H1 (cell line): ENCODE measurements at regions not wholly inside any gene's neighbourhood (a gene's known extent, or its start where the extent isn't known, plus 50 kb on each side); places are given as distances from the start of the nearest gene placed in this dataset.

Source experiments
- CTCF ChIA-PET: fragments of 300-600 bp; sonication (Branson Sonifier 250); formaldehyde crosslinking; loops from one replicate; lab custom pipeline; 2021; ENCODE audit not compliant: partially characterized antibody; lab: Charles Lee
- POLR2A ChIA-PET: fragments of 300-600 bp; sonication (Branson Sonifier 250); formaldehyde crosslinking; loops from one replicate; lab custom pipeline; 2021; ENCODE audit warnings: inconsistent platforms; ENCODE audit not compliant: partially characterized antibody; lab: Charles Lee
- DNase-seq, 2 experiments: peaks; one replicate each; pipeline versions ENCODE4 v3.0.0 to v3.0.0-alpha.2; 2010 to 2022; ENCODE audit warnings: low spot score in 2 of 2, low read depth in 1 of 2, mixed read lengths in 1 of 2
- FAIRE-seq: peaks from 2 replicates; lab custom pipeline; 2011; peaks lifted over from hg19 to GRCh38; lab: Jason Lieb, UNC
- H2AFZ ChIP-seq: 2 replicates; pipeline ENCODE4 v1.8.1; 2012; ENCODE audit warnings: low read length, inconsistent platforms
- H2AK5ac ChIP-seq: 2 replicates; pipeline ENCODE4 v1.6.1; 2013; ENCODE audit warnings: low read depth, low read length
- H2BK120ac ChIP-seq: replicated peaks from 2 replicates; pipeline ENCODE3; 2013; ENCODE audit warnings: low read depth, low read length, inconsistent platforms
- H2BK12ac ChIP-seq: 2 replicates; pipeline ENCODE4 v1.6.1; 2013; ENCODE audit warnings: low read depth, low read length
- H2BK15ac ChIP-seq: 2 replicates; pipeline ENCODE4 v1.6.1; 2013; ENCODE audit warnings: low read length
- H2BK20ac ChIP-seq: 2 replicates; pipeline ENCODE4 v1.6.1; 2013; ENCODE audit warnings: low read length
- H2BK5ac ChIP-seq: 2 replicates; pipeline ENCODE4 v1.6.1; 2013; ENCODE audit warnings: low read depth, low read length
- H3K14ac ChIP-seq: 2 replicates; pipeline ENCODE4 v1.6.1; 2013; ENCODE audit warnings: inconsistent platforms; ENCODE audit not compliant: insufficient read length
- H3K18ac ChIP-seq: 2 replicates; pipeline ENCODE4 v1.6.1; 2013; ENCODE audit warnings: low read length; ENCODE audit errors: extremely low read depth
- H3K23ac ChIP-seq: 2 replicates; pipeline ENCODE4 v1.6.1; 2013; ENCODE audit warnings: inconsistent platforms; ENCODE audit not compliant: insufficient read length
- H3K23me2 ChIP-seq: 2 replicates; pipeline ENCODE4 v1.6.1; 2013; ENCODE audit warnings: low read depth, low read length
- H3K27ac ChIP-seq: 2 replicates; pipeline ENCODE4 v1.6.1; 2011; ENCODE audit warnings: low read depth, low read length, inconsistent platforms
- H3K27me3 ChIP-seq, 4 experiments: replicated peaks in 1 of 4; 1 replicate in 1 of 4; 2 replicates in 3 of 4; pipeline versions ENCODE4 v1.6.1 to v1.8.1; 2011 to 2013; ENCODE audit warnings: low read length in 3 of 4, mild to moderate bottlenecking in 3 of 4, inconsistent platforms in 2 of 4, mixed read lengths in 2 of 4, moderate library complexity in 1 of 4; ENCODE audit not compliant: control insufficient read depth in 3 of 4, insufficient read depth in 3 of 4; ENCODE audit errors: extremely low read depth in 1 of 4
- H3K36me3 ChIP-seq, 4 experiments: 2 replicates each; pipeline versions ENCODE4 v1.6.1 to v1.8.1; 2011 to 2013; ENCODE audit warnings: mild to moderate bottlenecking in 4 of 4, low read length in 3 of 4, moderate library complexity in 2 of 4, control low read depth in 1 of 4, inconsistent platforms in 1 of 4; ENCODE audit not compliant: insufficient read depth in 4 of 4, control insufficient read depth in 2 of 4
- H3K4ac ChIP-seq: replicated peaks from 2 replicates; pipeline ENCODE3; 2013; ENCODE audit warnings: low read length, low read depth, mixed read lengths, inconsistent platforms; ENCODE audit not compliant: insufficient read length
- H3K4me1 ChIP-seq, 4 experiments: replicated peaks in 1 of 4; 1 replicate in 1 of 4; 2 replicates in 3 of 4; pipeline versions ENCODE4 v1.6.1 to v1.8.1; 2011 to 2013; ENCODE audit warnings: low read length in 3 of 4, inconsistent platforms in 2 of 4, mixed read lengths in 1 of 4; ENCODE audit not compliant: insufficient read depth in 4 of 4, control insufficient read depth in 3 of 4
- H3K4me2 ChIP-seq, 2 experiments: 2 replicates each; pipeline versions ENCODE4 v1.6.1 to v1.8.1; 2011 to 2013; ENCODE audit warnings: low read depth in 2 of 2, low read length in 2 of 2, control low read depth in 1 of 2, inconsistent platforms in 1 of 2, mild to moderate bottlenecking in 1 of 2; ENCODE audit not compliant: insufficient read depth in 1 of 2
- H3K4me3 ChIP-seq, 4 experiments: fragments of 200-600, 300-600 bp in 1 of 4; sonication (generic), shearing (Covaris generic), sonication (Bioruptor Twin) in 1 of 4; 2 replicates each; pipeline versions ENCODE4 v1.5.1 to v1.8.1; 2011 to 2016; ENCODE audit warnings: low read length in 4 of 4, low read depth in 3 of 4, control low read depth in 2 of 4, inconsistent platforms in 2 of 4, mild to moderate bottlenecking in 2 of 4, mixed read lengths in 1 of 4, moderate library complexity in 1 of 4; ENCODE audit not compliant: insufficient read depth in 2 of 4; ENCODE audit errors: extremely low read depth in 1 of 4
- H3K56ac ChIP-seq: replicated peaks from 2 replicates; pipeline ENCODE3; 2013; ENCODE audit warnings: low read depth, mild to moderate bottlenecking, mixed read lengths, low read length, inconsistent platforms; ENCODE audit not compliant: insufficient read length
- H3K79me1 ChIP-seq: 2 replicates; pipeline ENCODE4 v1.6.1; 2013; ENCODE audit warnings: low read depth, low read length, control low read depth
- H3K79me2 ChIP-seq, 2 experiments: 2 replicates each; pipeline versions ENCODE4 v1.6.1 to v1.8.1; 2012 to 2013; ENCODE audit warnings: low read length in 2 of 2, mild to moderate bottlenecking in 2 of 2, inconsistent platforms in 1 of 2; ENCODE audit not compliant: insufficient read depth in 2 of 2, control insufficient read depth in 1 of 2
- H3K9ac ChIP-seq, 4 experiments: replicated peaks in 1 of 4; 1 replicate in 1 of 4; 2 replicates in 3 of 4; pipeline versions ENCODE4 v1.6.1 to v1.8.1; 2011 to 2013; ENCODE audit warnings: low read depth in 3 of 4, low read length in 3 of 4, control low read depth in 2 of 4, mild to moderate bottlenecking in 2 of 4, moderate library complexity in 2 of 4, inconsistent platforms in 1 of 4; ENCODE audit errors: extremely low read depth in 1 of 4
- H3K9me3 ChIP-seq, 2 experiments: 2 replicates each; pipeline versions ENCODE4 v1.6.1 to v1.8.1; 2012 to 2013; ENCODE audit warnings: mild to moderate bottlenecking in 2 of 2, moderate library complexity in 2 of 2, control low read depth in 1 of 2, inconsistent platforms in 1 of 2, low read depth in 1 of 2, low read length in 1 of 2, mixed read lengths in 1 of 2; ENCODE audit not compliant: insufficient read depth in 2 of 2
- H4K20me1 ChIP-seq, 2 experiments: replicated peaks in 1 of 2; 2 replicates each; pipeline versions ENCODE3 to v1.8.1; 2011 to 2013; ENCODE audit warnings: inconsistent platforms in 2 of 2, low read length in 2 of 2, mild to moderate bottlenecking in 1 of 2; ENCODE audit not compliant: insufficient read depth in 2 of 2, control insufficient read depth in 1 of 2
- H4K5ac ChIP-seq: 2 replicates; pipeline ENCODE4 v1.6.1; 2013; ENCODE audit warnings: low read length, low read depth, mixed read lengths, inconsistent platforms; ENCODE audit not compliant: insufficient read length
- H4K8ac ChIP-seq: 2 replicates; pipeline ENCODE4 v1.8.0; 2013; ENCODE audit warnings: mild to moderate bottlenecking, moderate library complexity, low read length, inconsistent platforms; ENCODE audit not compliant: insufficient read depth; ENCODE audit errors: extremely low read depth
- H4K91ac ChIP-seq: replicated peaks from 2 replicates; pipeline ENCODE3; 2013; ENCODE audit warnings: low read length, mixed read lengths, inconsistent platforms; ENCODE audit not compliant: insufficient read length
- CHD2 ChIP-seq: IDR thresholded peaks from 2 replicates; pipeline ENCODE4 v1.6.1; 2012; ENCODE audit warnings: low read length, improper control_type of control experiment
- NRF1 ChIP-seq: IDR thresholded peaks from 2 replicates; pipeline ENCODE4 v1.6.1; 2011; ENCODE audit warnings: mild to moderate bottlenecking, low read depth, low read length, improper control_type of control experiment
- POLR2AphosphoS5 ChIP-seq: IDR thresholded peaks from 2 replicates; pipeline ENCODE4 v1.6.1; 2011; ENCODE audit warnings: low read depth, low read length
- RBBP5 ChIP-seq: IDR thresholded peaks from 2 replicates; pipeline ENCODE4 v1.7.1; 2012; ENCODE audit warnings: low read depth, mild to moderate bottlenecking, inconsistent platforms, low read length, moderate library complexity, borderline replicate concordance
- WGBS, 2 experiments: shearing (Covaris generic) in 1 of 2; methylation state at CpG; one replicate each; pipeline versions ENCODE4 v1.1.6 to v1.1.7; 2013 to 2015; ENCODE audit warnings: low lambda C conversion rate in 2 of 2, mixed read lengths in 2 of 2, inconsistent platforms in 1 of 2, low coverage in 1 of 2, missing lambda C conversion rate in 1 of 2; ENCODE audit not compliant: insufficient replicate concordance in 2 of 2, insufficient coverage in 1 of 2, insufficient read length in 1 of 2; ENCODE audit errors: extremely low coverage in 1 of 2, missing lambda C conversion rate in 1 of 2; 5-methylcytosine and 5-hydroxymethylcytosine counted together
- TF ChIP-seq, protein P1 (sequence below), 3 experiments: IDR thresholded peaks; 1 replicate in 2 of 3; 2 replicates in 1 of 3; pipeline versions ENCODE4 v1.5.1 to v1.6.1; 2011; ENCODE audit warnings: low read length in 3 of 3, mild to moderate bottlenecking in 3 of 3, inconsistent platforms in 2 of 3, low read depth in 1 of 3, moderate library complexity in 1 of 3; ENCODE audit not compliant: insufficient read depth in 1 of 3; ENCODE audit errors: control extremely low read depth in 1 of 3

- Histone ChIP-seq H2BK20ac (no peak overlapping the region), H3K9ac (no peak overlapping the region), H3K18ac (no peak overlapping the region), H3K23ac (no peak overlapping the region), H3K4me3 (no peak overlapping the region), H3K23me2 (no peaks in the 10 kb centered on the region), H2BK5ac (no peak overlapping the region), H2AFZ (no peak overlapping the region), H2AK5ac (no peak overlapping the region), H4K91ac (no peak overlapping the region), H3K14ac (no peak overlapping the region), H4K5ac (no peak overlapping the region), H2BK15ac (no peak overlapping the region), H3K79me1 (no peaks in the 10 kb centered on the region), H3K27me3 (peaks cover 0 to 3% (median 0%) of the 10 kb centered on the region in 4 experiments; a peak in 1 of 7 replicates), H3K4me1 (no peaks in the 10 kb centered on the region; a peak in 1 of 7 replicates), H3K79me2 (no peaks in the 10 kb centered on the region), H3K36me3 (no peaks in the 10 kb centered on the region), H3K27ac (no peak overlapping the region), H3K4ac (no peak overlapping the region), H3K9me3 (no peaks in the 10 kb centered on the region), H3K4me2 (no peak overlapping the region), H3K56ac (no peak overlapping the region), H2BK12ac (no peak overlapping the region), H2BK120ac (no peak overlapping the region), H4K20me1 (no peaks in the 10 kb centered on the region), H4K8ac (no peak overlapping the region)
- ChIA-PET CTCF (interaction anchor here (1.2 to 1.4 kb wide), 2 partner anchors 41 to 71 kb away, joined by 3 read pairs; no protein-coding TSS in a partner anchor), POLR2A (no interaction called here)
- 85% methylated on average over 4 of the region's 4 CpGs; no CpG with 5 or more reads in 1 of the 2 experiments for WGBS, 2 experiments
- no peak for FAIRE-seq
- no peak for TF ChIP-seq POLR2AphosphoS5
- TF ChIP-seq, protein P1, sequence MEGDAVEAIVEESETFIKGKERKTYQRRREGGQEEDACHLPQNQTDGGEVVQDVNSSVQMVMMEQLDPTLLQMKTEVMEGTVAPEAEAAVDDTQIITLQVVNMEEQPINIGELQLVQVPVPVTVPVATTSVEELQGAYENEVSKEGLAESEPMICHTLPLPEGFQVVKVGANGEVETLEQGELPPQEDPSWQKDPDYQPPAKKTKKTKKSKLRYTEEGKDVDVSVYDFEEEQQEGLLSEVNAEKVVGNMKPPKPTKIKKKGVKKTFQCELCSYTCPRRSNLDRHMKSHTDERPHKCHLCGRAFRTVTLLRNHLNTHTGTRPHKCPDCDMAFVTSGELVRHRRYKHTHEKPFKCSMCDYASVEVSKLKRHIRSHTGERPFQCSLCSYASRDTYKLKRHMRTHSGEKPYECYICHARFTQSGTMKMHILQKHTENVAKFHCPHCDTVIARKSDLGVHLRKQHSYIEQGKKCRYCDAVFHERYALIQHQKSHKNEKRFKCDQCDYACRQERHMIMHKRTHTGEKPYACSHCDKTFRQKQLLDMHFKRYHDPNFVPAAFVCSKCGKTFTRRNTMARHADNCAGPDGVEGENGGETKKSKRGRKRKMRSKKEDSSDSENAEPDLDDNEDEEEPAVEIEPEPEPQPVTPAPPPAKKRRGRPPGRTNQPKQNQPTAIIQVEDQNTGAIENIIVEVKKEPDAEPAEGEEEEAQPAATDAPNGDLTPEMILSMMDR (IDR thresholded peaks at IDR 0.05; ENCODE audit: control extremely low read depth in 1 of 3, insufficient read depth in 1 of 3, low read depth in 1 of 3, low read length in 3 of 3) = peak in 1 of 3 experiments; percentile 2; a peak in 1 of 4 replicates
- TF ChIP-seq CHD2 = no peak
- TF ChIP-seq RBBP5 = no peak
- TF ChIP-seq NRF1 = no peak
- no peak for DNase-seq
These were observed 104.7 kb upstream of the PCBD1 start for GRCh38 chr10:70993051-70993450.
